AG04450 (cell line): ENCODE measurements at regions not wholly inside any gene's neighbourhood (a gene's known extent, or its start where the extent isn't known, plus 50 kb on each side); places are given as distances from the start of the nearest gene placed in this dataset.

Experiments
- CTCF ChIA-PET: fragments of 300-600, 350-600 bp; formaldehyde crosslinking; extraction: SDS; loops from one replicate; lab custom pipeline; 2022; ENCODE audit warnings: antibody characterized with exemption, inconsistent platforms; lab: Charles Lee
- POLR2A ChIA-PET: fragments of 350-600 bp; formaldehyde crosslinking; extraction: SDS; loops from one replicate; lab custom pipeline; 2021; ENCODE audit warnings: antibody characterized with exemption, inconsistent platforms; lab: Yijun Ruan, JAX
- DNase-seq: peaks from one replicate; pipeline ENCODE4 v3.0.0-alpha.2; 2011; ENCODE audit warnings: low read depth, low spot score
- H3K27ac ChIP-seq: one replicate; pipeline ENCODE4 v1.5.1; 2012; ENCODE audit warnings: low read depth, low read length, control low read depth
- H3K27me3 ChIP-seq: one replicate; pipeline ENCODE4 v1.6.0; 2012; ENCODE audit warnings: low read length; ENCODE audit not compliant: control insufficient read depth, insufficient read depth
- H3K4me3 ChIP-seq: 2 replicates; pipeline ENCODE4 v1.5.1; 2011; ENCODE audit warnings: mild to moderate bottlenecking, low read depth, low read length, control low read depth
- H3K9me3 ChIP-seq: 2 replicates; pipeline ENCODE4 v1.5.1; 2012; ENCODE audit warnings: low read length; ENCODE audit not compliant: control insufficient read depth, insufficient read depth
- CTCF ChIP-seq: IDR thresholded peaks from 2 replicates; pipeline ENCODE4 v1.5.1; 2011; ENCODE audit warnings: low read depth, low read length, control low read depth, inconsistent platforms

- no peak for TF ChIP-seq CTCF
- CTCF ChIA-PET: no interaction called here
- Histone ChIP-seq H3K4me3 (no peak overlapping the region), H3K9me3 (peaks cover 5% of the 10 kb centered on the region; the same call in 1 of the 2 replicates), H3K27me3 (no peaks in the 10 kb centered on the region), H3K27ac (no peak overlapping the region)
- POLR2A ChIA-PET: no interaction called here
- no peak for DNase-seq
Observed at GRCh38 chr4:32625687-32626337, 1905.6 kb downstream of the PCDH7 start.

DNA sequence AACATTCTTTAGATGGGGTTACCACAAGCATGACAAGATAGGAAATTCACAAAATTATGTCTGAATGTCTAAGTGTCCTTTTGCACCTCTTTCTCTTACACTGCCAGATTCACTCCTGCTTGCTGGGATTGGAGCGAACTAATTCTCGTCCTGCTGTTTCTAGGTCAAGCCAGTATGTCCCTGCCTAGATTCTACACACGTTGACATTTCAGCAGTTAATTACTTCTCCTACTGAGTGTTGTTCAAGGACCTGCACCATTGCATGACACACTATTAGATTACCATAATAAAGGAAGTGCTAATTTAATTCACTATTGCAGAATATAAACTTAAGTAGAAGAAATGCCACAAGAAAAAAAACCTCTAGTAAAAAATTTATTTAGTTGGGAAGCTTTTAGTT is 1911.7 kb downstream of the PCDH7 start:
- TF ChIP-seq CTCF: no peak
- H3K27ac ChIP-seq: no peak overlapping the region
- H3K4me3 ChIP-seq: no peak overlapping the region
- no peak for DNase-seq
- peaks cover 18% of the 10 kb centered on the region for H3K9me3 ChIP-seq
- ChIA-PET POLR2A (no interaction called here), CTCF (no interaction called here)
- H3K27me3 ChIP-seq: no peaks in the 10 kb centered on the region

DNA sequence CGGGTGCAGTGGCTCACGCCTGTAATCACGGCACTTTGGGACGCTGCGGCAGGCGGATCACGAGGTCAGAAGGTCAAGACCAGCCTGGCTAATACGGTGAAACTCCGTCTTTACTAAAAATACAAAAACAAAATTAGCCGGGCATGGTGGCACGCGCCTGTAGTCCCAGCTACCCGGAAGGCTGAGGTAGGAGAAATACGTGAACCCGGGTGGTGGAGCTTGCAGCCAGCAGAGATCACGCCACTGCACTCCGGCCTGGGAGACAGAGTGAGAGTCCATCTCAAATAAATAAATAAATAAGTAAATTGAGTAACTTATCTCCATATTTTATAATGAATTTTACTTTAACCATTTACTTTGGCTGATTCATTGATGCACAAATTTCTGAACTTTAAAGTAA is 1913.3 kb downstream of the PCDH7 start:
- Histone ChIP-seq H3K27me3 (no peaks in the 10 kb centered on the region), H3K4me3 (no peak overlapping the region), H3K9me3 (peaks cover 13% of the 10 kb centered on the region), H3K27ac (no peak overlapping the region)
- no peak for DNase-seq
- no peak for TF ChIP-seq CTCF
- CTCF ChIA-PET: no interaction called here
- POLR2A ChIA-PET: no interaction called here

GRCh38 chr4:32645653-32646052 is 1925.5 kb downstream of the PCDH7 start:
- ChIA-PET CTCF (no interaction called here), POLR2A (no interaction called here)
- no peaks in the 10 kb centered on the region for H3K27me3 ChIP-seq
- H3K4me3 ChIP-seq: no peak overlapping the region
- H3K9me3 ChIP-seq: no peaks in the 10 kb centered on the region; the same call in 1 of the 2 replicates
- no peak for DNase-seq
- TF ChIP-seq CTCF: no peak
- H3K27ac ChIP-seq: no peak overlapping the region

DNA sequence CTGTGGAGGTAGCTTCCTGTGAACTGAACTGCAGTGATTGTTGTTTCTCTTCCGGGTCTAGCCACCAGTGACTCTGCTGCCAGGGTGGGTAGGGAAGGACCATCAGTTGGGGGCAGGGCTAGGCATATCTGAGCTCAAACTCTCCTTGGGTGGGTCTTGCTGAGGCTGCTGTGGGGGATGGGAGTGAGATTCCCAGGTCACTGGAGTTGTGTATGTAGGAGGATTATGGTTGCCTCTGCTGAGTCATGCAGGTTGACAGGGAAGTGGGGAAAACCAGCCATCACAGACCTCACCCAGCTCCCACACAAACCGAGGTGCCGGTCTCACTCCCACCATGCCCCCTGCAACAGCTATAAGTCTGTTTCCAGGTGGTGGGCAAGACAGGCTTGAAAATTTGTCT is 1937.8 kb downstream of the PCDH7 start:
- ChIA-PET CTCF (no interaction called here), POLR2A (no interaction called here)
- H3K9me3 ChIP-seq: peaks cover 5% of the 10 kb centered on the region; the same call in 1 of the 2 replicates
- H3K27ac ChIP-seq: no peak overlapping the region
- H3K4me3 ChIP-seq: no peak overlapping the region
- no peak for TF ChIP-seq CTCF
- H3K27me3 ChIP-seq: no peaks in the 10 kb centered on the region
- DNase-seq: no peak
